Stimulated activated naive CD8-positive, alpha-beta T cell treated with anti-CD3 and anti-CD28 coated beads, Interleukin-15, Interleukin-2, amounts not matched to agents 100 U/mL and 50 U/mL, for 24 hours (primary cell): ENCODE measurements at regions not wholly inside any gene's neighbourhood (a gene's known extent, or its start where the extent isn't known, plus 50 kb on each side); places are given as distances from the start of the nearest gene placed in this dataset.
A peak's percentile ranks its signal among the peaks of the same experiment; 100 is the strongest.
"Not testable (repeated sequence)": the region's sequence is repeated elsewhere in the genome, so short reads cannot be mapped to it uniquely, and the experiment has no call there.

Experiments
- ATAC-seq: fragments of 150-1000 bp; cut with Tn5 transposase; one replicate; pipeline ENCODE4 v1.10.0; 2021
- DNase-seq: peaks from one replicate; pipeline ENCODE4 v3.0.0; 2021

GRCh38 chr2:154507186-154507585 lies 191.3 kb upstream of the KCNJ3 start:
- no peak for ATAC-seq
- DNase-seq, result no peak

GRCh38 chr2:154518872-154519271 lies 179.6 kb upstream of the KCNJ3 start:
- no peak for ATAC-seq
- DNase-seq, result no peak

DNA sequence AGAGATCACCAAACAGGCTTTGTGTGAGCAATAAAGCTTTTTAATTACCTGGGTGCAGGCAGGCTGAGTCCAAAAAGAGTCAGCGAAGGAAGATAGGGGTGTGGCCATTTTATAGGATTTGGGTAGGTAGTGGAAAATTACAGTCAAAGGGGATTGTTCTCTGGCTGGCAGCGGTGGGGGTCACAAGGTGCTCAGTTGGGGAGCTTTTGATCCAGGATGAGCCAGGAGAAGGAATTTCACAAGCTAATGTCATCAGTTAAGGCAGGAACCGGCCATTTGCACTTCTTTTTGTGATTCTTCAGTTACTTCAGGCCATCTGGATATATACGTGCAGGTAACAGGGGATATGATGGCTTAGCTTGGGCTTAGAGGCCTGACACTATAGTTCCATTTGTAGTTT lies 177.5 kb upstream of the KCNJ3 start:
- not testable (repeated sequence) for DNase-seq, ATAC-seq

DNA sequence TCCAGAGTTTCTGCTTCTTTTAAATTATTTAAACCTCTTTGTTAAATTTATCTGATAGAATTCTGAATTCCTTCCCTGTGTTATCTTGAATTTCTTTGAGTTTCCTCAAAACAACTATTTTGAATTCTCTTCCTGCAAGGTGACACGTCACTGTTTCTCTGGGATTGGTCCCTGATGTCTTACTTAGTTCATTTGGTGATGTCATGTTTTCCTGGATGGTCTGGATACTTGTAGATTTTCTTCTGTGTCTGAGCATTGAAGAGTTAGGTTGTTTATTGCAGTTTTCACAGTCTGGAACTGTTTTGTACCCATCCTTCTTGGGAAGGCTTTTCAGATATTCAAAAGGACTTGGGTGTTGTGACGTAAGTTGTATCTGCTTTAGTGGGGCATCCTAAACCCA lies 172.3 kb upstream of the KCNJ3 start:
- no peak for DNase-seq
- ATAC-seq, result no peak

- no peak for ATAC-seq
Measured at GRCh38 chr2:154527962-154528361, 170.5 kb upstream of the KCNJ3 start.

DNA sequence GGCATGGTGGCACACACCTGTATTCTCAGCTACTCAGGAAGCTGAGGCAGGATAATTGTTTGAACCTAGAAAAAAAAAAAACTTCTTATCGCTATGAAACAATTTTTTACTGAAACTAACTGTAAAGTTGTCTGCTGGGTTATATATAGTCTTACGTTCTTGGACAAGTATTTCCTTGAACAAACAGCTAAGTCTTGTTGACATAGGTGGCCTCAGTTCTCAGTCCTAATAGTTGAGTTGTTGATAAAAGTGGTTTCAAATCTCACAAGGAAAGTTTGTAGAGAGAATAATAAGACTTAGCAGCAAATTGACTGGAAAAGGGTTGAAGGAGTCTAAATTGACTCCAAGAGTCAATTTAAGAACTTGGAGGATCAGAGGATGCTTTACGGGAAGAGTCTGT lies 166.5 kb upstream of the KCNJ3 start:
- DNase-seq (no peak), ATAC-seq (no peak)

More at GRCh38 chr2:154527962-154528361, 170.5 kb upstream of the KCNJ3 start:
- DNase-seq, result no peak

DNA sequence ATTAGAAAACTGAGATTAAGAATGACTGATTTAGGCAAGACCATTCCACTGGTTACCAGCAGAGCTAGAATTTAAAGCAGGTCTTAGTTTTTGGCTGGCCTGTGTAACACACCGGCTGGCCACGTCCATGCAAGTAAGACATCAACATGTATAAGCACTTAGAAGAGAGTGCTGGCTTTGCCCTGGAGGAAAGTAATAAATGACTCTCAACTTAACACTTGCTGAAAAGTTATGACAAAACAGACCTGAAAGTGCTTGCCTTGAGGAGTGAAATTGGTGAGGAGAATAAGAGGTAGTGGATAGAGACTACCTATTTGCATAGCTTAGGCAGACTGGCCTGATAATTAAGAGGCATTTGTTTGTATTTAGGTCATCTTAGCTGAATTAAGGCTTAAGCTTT lies 165.7 kb upstream of the KCNJ3 start:
- ATAC-seq, result no peak
- DNase-seq, result no peak

DNA sequence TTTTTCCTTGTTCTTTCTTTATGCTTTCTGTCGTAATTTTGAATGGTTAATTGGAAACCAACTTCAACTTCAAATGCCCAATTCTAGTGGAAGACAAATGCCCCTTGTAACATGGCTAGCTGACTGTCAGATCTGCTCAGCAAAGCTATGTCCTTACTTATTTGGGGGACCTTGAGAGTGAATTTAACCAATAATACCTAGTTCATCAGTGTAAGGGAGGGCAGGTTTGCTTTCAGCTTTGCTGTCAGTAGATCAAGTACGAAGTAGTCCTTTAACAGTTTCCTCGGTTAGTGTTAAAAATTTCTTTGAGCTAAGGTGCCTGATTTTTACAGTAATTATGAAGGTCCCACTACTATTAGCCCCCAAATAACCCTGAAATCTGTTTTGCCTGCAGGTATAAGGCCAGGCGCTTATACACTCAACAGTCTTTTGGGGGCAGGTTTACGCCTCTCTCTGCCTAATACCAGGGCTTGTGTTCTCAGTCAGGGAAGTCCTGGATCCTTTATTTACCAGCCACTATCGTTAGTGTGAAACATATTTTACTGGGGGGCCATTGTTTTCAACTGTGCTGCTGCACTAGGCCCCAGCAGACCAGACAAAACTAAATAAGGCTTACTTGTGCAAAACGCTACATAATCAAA lies 165.1 kb upstream of the KCNJ3 start:
- no peak for ATAC-seq
- no peak for DNase-seq

DNA sequence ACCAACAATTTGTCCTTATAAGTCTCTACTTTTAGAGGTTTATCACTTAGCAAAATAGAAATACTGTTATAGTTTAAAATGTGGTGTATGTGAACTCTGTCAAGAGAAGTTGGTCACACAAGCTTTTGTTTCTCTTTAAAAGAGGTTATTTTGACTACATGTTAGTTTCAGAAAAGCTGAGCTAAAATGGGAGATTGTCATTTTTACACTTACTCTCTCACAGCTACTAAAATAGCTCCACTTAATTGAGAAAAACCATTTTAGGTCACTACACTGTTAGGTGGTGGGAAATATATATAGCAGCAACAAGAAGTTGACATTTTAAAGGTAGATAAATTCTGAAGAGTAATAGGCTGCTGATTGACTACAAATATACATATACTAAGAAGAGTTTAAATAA lies 161.5 kb upstream of the KCNJ3 start:
- ATAC-seq (no peak), DNase-seq (no peak)

- ATAC-seq, result no peak
- DNase-seq, result no peak
Measured at GRCh38 chr2:154537843-154538450, 160.5 kb upstream of the KCNJ3 start.

- DNase-seq, result no peak
- ATAC-seq, result no peak
Measured at GRCh38 chr2:154546341-154546740, 152.2 kb upstream of the KCNJ3 start.

DNA sequence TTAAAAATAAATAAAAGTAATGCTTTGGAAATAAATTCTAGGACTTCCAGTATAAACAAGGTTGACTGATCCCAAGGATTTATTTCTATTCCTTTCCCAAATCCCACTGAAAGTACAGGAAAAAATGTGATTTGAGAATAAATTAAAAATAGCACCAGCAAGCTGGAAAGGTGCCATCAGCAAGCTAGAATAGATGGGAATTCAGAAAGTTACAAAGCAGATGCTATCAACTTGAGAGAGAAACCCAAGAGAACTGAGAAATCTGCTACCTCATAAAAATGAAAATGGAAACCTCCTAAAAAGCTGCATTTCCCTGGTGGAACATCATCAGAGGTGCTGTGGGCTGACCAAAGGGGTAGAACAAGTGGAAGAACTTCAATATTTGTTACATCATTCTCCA lies 148.6 kb upstream of the KCNJ3 start:
- ATAC-seq (no peak), DNase-seq (no peak)

DNA sequence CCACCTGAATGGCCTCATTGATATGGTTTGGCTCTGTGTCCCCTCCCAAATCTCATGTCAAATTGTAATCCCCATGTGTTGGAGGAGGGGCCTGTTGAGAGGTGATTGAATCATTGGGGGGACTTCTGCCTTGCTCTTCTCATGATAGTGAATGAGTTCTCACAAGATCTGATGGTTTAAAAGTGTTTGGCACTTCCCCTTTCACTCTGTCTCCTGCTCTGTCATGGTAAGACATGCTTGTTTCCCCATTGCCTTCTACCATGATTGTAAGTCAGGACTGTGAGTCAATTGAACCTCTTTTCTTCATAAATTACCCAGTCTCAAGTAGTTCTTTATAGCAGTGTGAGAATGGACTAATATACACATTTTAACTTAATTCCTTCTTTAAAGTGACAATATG lies 146.8 kb upstream of the KCNJ3 start:
- DNase-seq, result no peak
- ATAC-seq, result no peak

- ATAC-seq (peak; percentile 40), DNase-seq (no peak)
Measured at GRCh38 chr2:154554046-154554445, 144.4 kb upstream of the KCNJ3 start.

DNA sequence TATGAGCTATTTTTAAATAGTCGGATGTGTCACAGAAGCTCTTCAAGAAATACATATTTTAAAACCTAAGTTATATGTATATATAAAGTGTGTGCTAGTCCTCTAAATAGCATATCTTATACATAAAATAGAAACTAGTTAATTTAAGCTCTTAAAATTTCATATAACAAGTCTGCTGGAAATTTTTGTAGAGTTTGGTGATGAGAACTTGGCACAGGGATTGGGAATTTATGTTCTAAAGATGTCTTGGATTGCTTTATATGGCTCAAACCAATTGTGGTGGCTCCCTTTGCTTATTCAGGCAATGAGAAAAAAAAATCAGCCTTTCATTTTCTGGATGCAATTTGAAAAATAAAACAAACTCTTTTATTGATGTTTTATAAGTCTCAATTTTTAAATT lies 142.8 kb upstream of the KCNJ3 start:
- DNase-seq, result no peak
- no peak for ATAC-seq

GRCh38 chr2:154556146-154556545 lies 142.3 kb upstream of the KCNJ3 start:
- no peak for DNase-seq
- ATAC-seq, result no peak

DNA sequence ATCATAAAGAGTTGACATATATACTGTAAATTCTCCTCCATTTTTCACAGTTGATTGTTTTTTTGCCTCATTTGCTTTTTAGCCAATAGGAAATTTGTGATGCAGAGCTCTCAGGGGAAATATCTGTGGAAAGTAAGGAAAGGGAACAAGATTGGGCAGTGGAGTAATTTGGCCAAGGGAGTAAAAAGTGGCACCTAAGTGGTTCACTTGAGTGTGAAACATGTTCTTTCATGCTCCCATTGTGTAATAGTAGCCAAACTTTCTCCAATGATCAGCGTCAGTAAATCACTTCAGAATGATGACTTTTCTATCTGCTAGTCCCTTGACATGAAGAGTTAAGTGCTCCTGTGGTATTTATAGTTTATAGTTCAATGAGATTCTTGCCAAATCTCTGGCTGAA lies 141.9 kb upstream of the KCNJ3 start:
- no peak for DNase-seq
- no peak for ATAC-seq

GRCh38 chr2:154557906-154558305 lies 140.6 kb upstream of the KCNJ3 start:
- DNase-seq (no peak), ATAC-seq (no peak)

DNA sequence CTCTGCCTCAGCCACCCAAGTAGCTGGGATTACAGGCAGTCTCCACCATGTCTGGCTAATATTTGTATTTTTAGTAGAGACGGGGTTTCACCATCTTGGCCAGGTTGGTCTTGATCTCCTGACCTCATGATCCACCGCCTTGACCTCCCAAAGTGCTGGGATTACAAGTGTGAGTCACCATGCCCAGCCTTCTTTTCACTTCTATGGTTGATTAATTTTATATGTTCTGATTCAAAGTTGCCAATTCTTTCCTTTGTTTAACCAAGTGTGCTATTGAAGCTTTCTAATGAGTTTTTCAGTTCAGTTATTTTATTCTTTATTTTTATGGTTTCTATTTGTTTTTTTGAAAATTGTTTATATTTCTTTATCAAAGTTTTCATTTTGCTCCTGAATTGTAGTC lies 133.1 kb upstream of the KCNJ3 start:
- DNase-seq (no peak), ATAC-seq (no peak)

DNA sequence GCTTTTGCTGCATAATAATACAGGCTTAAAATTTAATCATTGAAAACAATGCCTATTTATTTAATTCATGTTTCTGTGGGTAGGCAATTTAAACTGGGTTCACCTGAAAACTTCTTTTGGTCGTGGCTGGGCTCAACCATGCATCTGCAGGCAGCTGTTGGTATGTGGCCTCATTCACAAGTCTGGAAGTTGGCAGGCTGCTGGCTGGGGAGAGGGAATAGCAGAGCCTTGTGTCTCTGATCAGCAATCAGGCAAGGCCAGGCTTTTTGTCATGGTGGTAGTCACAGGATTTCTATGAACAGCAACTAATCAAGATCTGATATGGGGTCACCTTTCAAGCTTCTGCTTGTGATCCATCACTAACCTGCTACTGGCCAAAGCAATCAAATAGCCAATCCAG lies 130.1 kb upstream of the KCNJ3 start:
- no peak for DNase-seq
- no peak for ATAC-seq

- DNase-seq (no peak), ATAC-seq (no peak)
Measured at GRCh38 chr2:154570501-154570900, 128.0 kb upstream of the KCNJ3 start.

GRCh38 chr2:154576699-154577098 lies 121.8 kb upstream of the KCNJ3 start:
- ATAC-seq, DNase-seq: not testable (repeated sequence)

DNA sequence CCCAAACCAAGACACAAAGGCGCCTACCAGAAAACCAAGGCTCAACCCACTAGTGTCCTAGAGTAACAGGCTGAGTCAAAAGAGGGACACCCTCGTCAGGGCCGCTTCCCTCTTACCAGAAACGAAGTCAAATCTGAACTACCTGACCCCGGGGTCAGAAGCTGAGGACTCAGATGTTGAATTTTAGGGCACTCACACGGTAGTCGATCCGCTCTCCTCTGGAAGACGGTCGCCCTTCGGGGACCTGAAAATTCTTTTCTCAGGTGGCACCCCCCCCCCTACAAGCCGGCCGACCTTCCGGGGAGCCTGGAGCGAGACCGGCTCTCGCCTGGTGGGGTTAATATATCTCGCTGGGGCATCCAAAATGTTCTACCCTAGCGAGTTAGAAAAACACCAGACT lies 121.1 kb upstream of the KCNJ3 start:
- no peak for DNase-seq
- ATAC-seq, result no peak

DNA sequence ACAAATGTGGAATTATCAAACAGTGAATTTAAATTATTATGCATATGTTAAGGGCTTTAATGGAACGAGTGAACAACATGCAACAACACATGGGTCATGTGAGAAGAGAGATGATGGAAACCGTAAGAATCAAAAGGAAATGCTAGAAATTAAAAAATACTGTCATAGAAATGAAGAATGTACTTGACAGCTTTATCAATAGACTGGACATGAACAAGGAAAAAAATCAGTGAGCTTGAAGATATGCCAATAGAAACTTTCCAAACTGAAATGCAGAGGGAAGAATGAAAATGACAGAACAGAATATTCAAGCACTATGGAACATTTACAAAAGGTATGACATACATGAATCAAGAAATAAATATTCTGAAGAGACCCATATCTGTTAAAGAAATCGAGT lies 117.7 kb upstream of the KCNJ3 start:
- no peak for DNase-seq
- no peak for ATAC-seq
